K562 (cell line): ENCODE measurements at regions not wholly inside any gene's neighbourhood (a gene's known extent, or its start where the extent isn't known, plus 50 kb on each side); places are given as distances from the start of the nearest gene placed in this dataset.

ENCODE experiments used
- ATF2 ChIP-seq: sonication (generic); formaldehyde crosslinking; IDR thresholded peaks from 2 replicates; pipeline ENCODE4 v1.8.1; 2022; ENCODE audit warnings: missing genetic modification reagents
- CBX5 ChIP-seq: IDR thresholded peaks from 2 replicates; pipeline ENCODE4 v1.6.1; 2014; ENCODE audit warnings: low read depth, borderline replicate concordance
- FIP1L1 ChIP-seq: fragments of 200-400 bp; formaldehyde crosslinking; IDR thresholded peaks from 2 replicates; pipeline ENCODE4 v1.6.1; 2018; ENCODE audit warnings: mild to moderate bottlenecking, low read depth, low read length; ENCODE audit not compliant: poor library complexity, severe bottlenecking
- GABPB1 ChIP-seq: sonication (generic); formaldehyde crosslinking; IDR thresholded peaks from 2 replicates; pipeline ENCODE4 v1.8.0; 2022; ENCODE audit warnings: mild to moderate bottlenecking, missing genetic modification reagents
- HDAC1 ChIP-seq, 2 experiments: fragments of 450-650 bp; IDR thresholded peaks; 2 replicates each; pipeline ENCODE4 v1.6.1; 2016 to 2017; ENCODE audit warnings: inconsistent platforms in 1 of 2, mild to moderate bottlenecking in 1 of 2, moderate library complexity in 1 of 2
- ILF3 ChIP-seq: fragments of 450-650 bp; IDR thresholded peaks from 2 replicates; pipeline ENCODE4 v1.6.1; 2018; ENCODE audit warnings: antibody characterized with exemption, mild to moderate bottlenecking, moderate library complexity, borderline replicate concordance
- JUN ChIP-seq, 2 experiments: sonication (generic) in 1 of 2; formaldehyde crosslinking in 1 of 2; IDR thresholded peaks; 2 replicates each; pipeline versions ENCODE4 v1.6.1 to v1.8.0; 2012 to 2022; ENCODE audit warnings: borderline replicate concordance in 2 of 2, mild to moderate bottlenecking in 2 of 2, improper control_type of control experiment in 1 of 2, low read depth in 1 of 2, low read length in 1 of 2, missing genetic modification reagents in 1 of 2
- KHSRP ChIP-seq: fragments of 450-650 bp; IDR thresholded peaks from 2 replicates; pipeline ENCODE4 v1.6.1; 2017
- MAFF ChIP-seq: IDR thresholded peaks from 2 replicates; pipeline ENCODE4 v1.6.1; 2012; ENCODE audit warnings: low read length, improper control_type of control experiment
- MAFK ChIP-seq: IDR thresholded peaks from 2 replicates; pipeline ENCODE4 v1.6.1; 2011; ENCODE audit warnings: low read length, improper control_type of control experiment
- MXD1 ChIP-seq: fragments of 250-450 bp; sonication (Bioruptor Pico); IDR thresholded peaks from 2 replicates; pipeline ENCODE4 v1.8.0; 2021; ENCODE audit warnings: borderline replicate concordance, mild to moderate bottlenecking, moderate library complexity; ENCODE audit not compliant: poor library complexity, severe bottlenecking
- NR0B1 ChIP-seq: fragments of 450-650 bp; IDR thresholded peaks from one replicate; pipeline ENCODE4 v1.6.1; 2018; ENCODE audit warnings: mild to moderate bottlenecking, moderate library complexity; ENCODE audit not compliant: partially characterized antibody
- PCBP2 ChIP-seq: fragments of 200-400 bp; formaldehyde crosslinking; IDR thresholded peaks from 2 replicates; pipeline ENCODE4 v1.6.1; 2018; ENCODE audit warnings: low read length, low read depth, mild to moderate bottlenecking, moderate library complexity; ENCODE audit not compliant: poor library complexity, severe bottlenecking
- POLR3G ChIP-seq: IDR thresholded peaks from 2 replicates; pipeline ENCODE4 v1.6.1; 2011; ENCODE audit not compliant: insufficient read length, insufficient replicate concordance; ENCODE audit errors: extremely low read depth
- TAL1 ChIP-seq: fragments of 450-650 bp; IDR thresholded peaks from 2 replicates; pipeline ENCODE4 v1.6.1; 2016; ENCODE audit warnings: mild to moderate bottlenecking
- YY1 ChIP-seq, 3 experiments: IDR thresholded peaks; 2 replicates each; pipeline ENCODE4 v1.6.1; 2011; ENCODE audit warnings: low read length in 2 of 3, mild to moderate bottlenecking in 2 of 3, moderate library complexity in 2 of 3, borderline replicate concordance in 1 of 3, control low read depth in 1 of 3, low read depth in 1 of 3; ENCODE audit not compliant: insufficient read depth in 3 of 3, insufficient replicate concordance in 2 of 3, control insufficient read depth in 1 of 3, insufficient read length in 1 of 3; ENCODE audit errors: extremely low read depth in 1 of 3
- ZC3H11A ChIP-seq: IDR thresholded peaks from 2 replicates; pipeline ENCODE4 v1.6.1; 2012; ENCODE audit warnings: low read depth, low read length, improper control_type of control experiment
- ZFX ChIP-seq: sonication (generic); formaldehyde crosslinking; IDR thresholded peaks from 2 replicates; pipeline ENCODE4 v1.8.0; 2022; ENCODE audit warnings: mild to moderate bottlenecking, missing genetic modification reagents, moderate library complexity
- ZNF23 ChIP-seq: fragments of 250-450 bp; sonication (Bioruptor Pico); IDR thresholded peaks from 2 replicates; pipeline ENCODE4 v1.4.0; 2020; ENCODE audit warnings: mild to moderate bottlenecking
- ZNF232 ChIP-seq: sonication (generic); formaldehyde crosslinking; IDR thresholded peaks from 2 replicates; pipeline ENCODE4 v1.8.0; 2022; ENCODE audit warnings: mild to moderate bottlenecking, missing genetic modification reagents
- ZNF347 ChIP-seq: fragments of 450-650 bp; formaldehyde crosslinking; IDR thresholded peaks from 2 replicates; pipeline ENCODE4 v1.4.0; 2020; ENCODE audit warnings: low read depth, mild to moderate bottlenecking, moderate library complexity
- ZNF57 ChIP-seq: fragments of 450-650 bp; formaldehyde crosslinking; IDR thresholded peaks from 2 replicates; pipeline ENCODE4 v1.4.0; 2020; ENCODE audit warnings: mild to moderate bottlenecking, moderate library complexity
- ZNF740 ChIP-seq, 3 experiments: fragments of 200-800 bp in 1 of 3; sonication (Bioruptor generic) in 1 of 3; sonication (generic) in 1 of 3; formaldehyde crosslinking in 1 of 3; IDR thresholded peaks; 2 replicates each; pipeline versions ENCODE4 v1.6.1 to v1.8.0; 2016 to 2022; ENCODE audit warnings: mild to moderate bottlenecking in 2 of 3, missing compliant biosample characterization in 2 of 3, missing genetic modification characterization in 2 of 3, missing genetic modification reagents in 1 of 3

- TF ChIP-seq JUN (IDR thresholded peaks at IDR 0.05; ENCODE audit: borderline replicate concordance, low read depth, low read length), result no peak
- TF ChIP-seq JUN (CRISPR knock-in tag; IDR thresholded peaks at IDR 0.05; ENCODE audit: borderline replicate concordance), result no peak
- TF ChIP-seq ZNF347 (CRISPR knock-in tag), result no peak
- TF ChIP-seq FIP1L1, result no peak
- no peak for TF ChIP-seq ZC3H11A
- TF ChIP-seq MAFF, result peak; percentile 11; the same call in 1 of the 2 replicates
- TF ChIP-seq MAFK, result no peak
- TF ChIP-seq GABPB1 (CRISPR knock-in tag), result no peak
- TF ChIP-seq ZNF232 (CRISPR knock-in tag), result no peak
- no peak for TF ChIP-seq YY1 (IDR thresholded peaks at IDR 0.05; ENCODE audit: borderline replicate concordance in 1 of 3, control insufficient read depth in 1 of 3, extremely low read depth in 1 of 3, insufficient read depth in 3 of 3, insufficient read length in 1 of 3, insufficient replicate concordance in 2 of 3, low read depth in 1 of 3, low read length in 2 of 3)
- no peak for TF ChIP-seq POLR3G
- TF ChIP-seq HDAC1 (IDR thresholded peaks at IDR 0.05), result peak in 1 of 2 experiments; percentile 87; a peak in 2 of 4 replicates
- TF ChIP-seq ATF2 (CRISPR knock-in tag), result no peak
- no peak for TF ChIP-seq ZNF57 (CRISPR knock-in tag)
- TF ChIP-seq CBX5, result no peak
- TF ChIP-seq ZNF23 (CRISPR knock-in tag), result no peak
- TF ChIP-seq PCBP2, result no peak
- TF ChIP-seq ZFX, result no peak
- TF ChIP-seq ZNF740 (CRISPR knock-in tag; IDR thresholded peaks at IDR 0.05), result no peak
- TF ChIP-seq ZNF740 (tag; IDR thresholded peaks at IDR 0.05), result no peak
- no peak for TF ChIP-seq MXD1
- TF ChIP-seq NR0B1, result no peak
- TF ChIP-seq KHSRP, result no peak; the same call in 1 of the 2 replicates
- peak; percentile 92 for TF ChIP-seq TAL1
- no peak for TF ChIP-seq ILF3
Measured at GRCh38 chr6:146898069-146898887, 299.5 kb downstream of the ADGB start (continued).
